ENCODE measurements at regions not wholly inside any gene's neighbourhood (a gene's known extent, or its start where the extent isn't known, plus 50 kb on each side); places are given as distances from the start of the nearest gene placed in this dataset.

GRCh38 chr9:119829186-119829585 lies 460.0 kb upstream of the BRINP1 start:
- DNase-seq (ENCODE audit: low spot score) = no peak

- DNase-seq (ENCODE audit: low spot score) = no peak
Observed at GRCh38 chr9:119827526-119827925, 458.3 kb upstream of the BRINP1 start.

- DNase-seq (ENCODE audit: low spot score) = no peak
Observed at GRCh38 chr9:119827126-119827525, 457.9 kb upstream of the BRINP1 start.

GRCh38 chr9:119818726-119819435 lies 449.6 kb upstream of the BRINP1 start:
- no peak for DNase-seq (ENCODE audit: low spot score)

GRCh38 chr9:119810645-119811429 lies 441.6 kb upstream of the BRINP1 start:
- DNase-seq (ENCODE audit: low spot score) = peak; percentile 59

- no peak for DNase-seq (ENCODE audit: low spot score)
Observed at GRCh38 chr9:119803679-119804078, 434.4 kb upstream of the BRINP1 start.

GRCh38 chr9:119802621-119803020 lies 433.4 kb upstream of the BRINP1 start:
- DNase-seq (ENCODE audit: low spot score) = peak; percentile 85

GRCh38 chr9:119802133-119802532 lies 432.9 kb upstream of the BRINP1 start:
- no peak for DNase-seq (ENCODE audit: low spot score)

- no peak for DNase-seq (ENCODE audit: low spot score)
Observed at GRCh38 chr9:119801311-119801710, 432.1 kb upstream of the BRINP1 start.

GRCh38 chr9:119795395-119795794 lies 426.2 kb upstream of the BRINP1 start:
- DNase-seq (ENCODE audit: low spot score) = no peak

- DNase-seq (ENCODE audit: low spot score) = no peak
Observed at GRCh38 chr9:119794836-119795235, 425.6 kb upstream of the BRINP1 start.

GRCh38 chr9:119793218-119793617 lies 424.0 kb upstream of the BRINP1 start:
- peak; percentile 43 for DNase-seq (ENCODE audit: low spot score)

GRCh38 chr9:119792242-119792641 lies 423.0 kb upstream of the BRINP1 start:
- no peak for DNase-seq (ENCODE audit: low spot score)

- DNase-seq (ENCODE audit: low spot score) = no peak
Observed at GRCh38 chr9:119789987-119790386, 420.8 kb upstream of the BRINP1 start.

GRCh38 chr9:119788921-119789320 lies 419.7 kb upstream of the BRINP1 start:
- DNase-seq (ENCODE audit: low spot score) = no peak

- no peak for DNase-seq (ENCODE audit: low spot score)
Observed at GRCh38 chr9:119781886-119782285, 412.7 kb upstream of the BRINP1 start.

GRCh38 chr9:119775410-119775809 lies 406.2 kb upstream of the BRINP1 start:
- DNase-seq (ENCODE audit: low spot score) = no peak

GRCh38 chr9:119773823-119774222 lies 404.6 kb upstream of the BRINP1 start:
- DNase-seq (ENCODE audit: low spot score) = no peak

GRCh38 chr9:119771341-119771740 lies 402.1 kb upstream of the BRINP1 start:
- DNase-seq (ENCODE audit: low spot score) = no peak

- peak; percentile 4 for DNase-seq (ENCODE audit: low spot score)
Observed at GRCh38 chr9:119768266-119768665, 399.0 kb upstream of the BRINP1 start.

GRCh38 chr9:119765632-119766175 lies 396.5 kb upstream of the BRINP1 start:
- no peak for DNase-seq (ENCODE audit: low spot score)

- DNase-seq (ENCODE audit: low spot score) = no peak
Observed at GRCh38 chr9:119763260-119763659, 394.0 kb upstream of the BRINP1 start.

GRCh38 chr9:119761812-119762211 lies 392.6 kb upstream of the BRINP1 start:
- no peak for DNase-seq (ENCODE audit: low spot score)
